Prostate gland (tissue), 2 donors: ENCODE measurements at regions not wholly inside any gene's neighbourhood (a gene's known extent, or its start where the extent isn't known, plus 50 kb on each side); places are given as distances from the start of the nearest gene placed in this dataset.
"Not testable (repeated sequence)": the region's sequence is repeated elsewhere in the genome, so short reads cannot be mapped to it uniquely, and the experiment has no call there.

Experiments
- DNase-seq: peaks from one replicate; pipeline ENCODE4 v3.0.0-alpha.2; 2019; ENCODE audit warnings: low spot score
- H3K27ac ChIP-seq, 2 donors: fragments of 200-600 bp; sonication (generic); 2 replicates each; pipeline ENCODE4 v1.5.1; 2017 to 2019
- H3K27me3 ChIP-seq: fragments of 200-600 bp; sonication (generic); replicated peaks from 2 replicates; pipeline ENCODE4 v1.5.1; 2019; ENCODE audit not compliant: insufficient read depth
- H3K36me3 ChIP-seq, 2 donors: fragments of 200-600 bp; sonication (generic); 1 replicate in 1 of 2; 2 replicates in 1 of 2; pipeline versions ENCODE4 v1.5.1 to v1.8.1; 2017 to 2019
- H3K4me1 ChIP-seq: fragments of 200-600 bp; sonication (generic); replicated peaks from 2 replicates; pipeline ENCODE4 v1.5.1; 2019
- H3K4me3 ChIP-seq, 2 donors: fragments of 200-600 bp; sonication (generic); 2 replicates each; pipeline ENCODE4 v1.5.1; 2017 to 2019
- H3K9me3 ChIP-seq: fragments of 200-600 bp; sonication (generic); 2 replicates; pipeline ENCODE4 v1.5.1; 2017
- POLR2A ChIP-seq: fragments of 450-650 bp; IDR thresholded peaks from one replicate; pipeline ENCODE4 v1.6.1; 2016; ENCODE audit warnings: antibody characterized with exemption, mild to moderate bottlenecking
- POLR2AphosphoS5 ChIP-seq: sonication (generic); formaldehyde crosslinking; IDR thresholded peaks from one replicate; pipeline ENCODE4 v1.6.1; 2017; ENCODE audit warnings: antibody characterized with exemption
- WGBS: methylation state at CpG from one replicate; pipeline ENCODE4 v1.1.5; 2018; 5-methylcytosine and 5-hydroxymethylcytosine counted together
- intact Hi-C: fragments of 100-400 bp; cut with DNase I; formaldehyde crosslinking; loops from one replicate; pipeline ENCODE4 v1.14.2; 2022
- TF ChIP-seq, protein P1 (sequence below), 4 experiments: fragments of 200-600 bp in 2 of 4; fragments of 450-650 bp in 2 of 4; sonication (generic) in 2 of 4; IDR thresholded peaks; 1 replicate in 3 of 4; 2 replicates in 1 of 4; pipeline ENCODE4 v1.5.1; 2016 to 2019; ENCODE audit warnings: antibody characterized with exemption in 4 of 4, mild to moderate bottlenecking in 2 of 4, moderate library complexity in 2 of 4

DNA sequence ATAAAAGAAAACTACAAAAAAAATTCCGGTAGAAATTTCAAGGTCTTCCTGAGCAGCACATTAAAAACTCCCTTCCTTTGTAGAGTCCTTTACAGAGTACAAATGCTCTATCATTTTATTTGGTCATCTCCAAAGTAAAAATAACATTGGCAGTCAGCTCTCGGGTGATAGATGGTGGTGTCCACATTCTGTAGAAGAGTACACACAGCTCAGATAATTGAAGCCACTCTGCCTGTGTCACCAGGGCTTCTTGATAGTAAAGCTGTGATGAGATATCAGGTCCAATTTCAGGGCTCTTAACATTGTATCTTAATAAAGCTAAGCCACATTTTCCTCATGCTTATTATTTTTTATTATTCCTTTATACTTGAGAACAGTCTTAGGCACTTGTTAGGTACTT is 371.6 kb downstream of the TAFA4 start:
- Histone ChIP-seq H3K27ac (no peak overlapping the region), H3K4me1 (no peaks in the 10 kb centered on the region), H3K36me3 (no peaks in the 10 kb centered on the region), H3K9me3 (no peaks in the 10 kb centered on the region), H3K27me3 (no peaks in the 10 kb centered on the region), H3K4me3 (no peak overlapping the region)
- no peak for DNase-seq
- TF ChIP-seq POLR2AphosphoS5 (no peak), POLR2A (no peak)
- TF ChIP-seq, protein P1, sequence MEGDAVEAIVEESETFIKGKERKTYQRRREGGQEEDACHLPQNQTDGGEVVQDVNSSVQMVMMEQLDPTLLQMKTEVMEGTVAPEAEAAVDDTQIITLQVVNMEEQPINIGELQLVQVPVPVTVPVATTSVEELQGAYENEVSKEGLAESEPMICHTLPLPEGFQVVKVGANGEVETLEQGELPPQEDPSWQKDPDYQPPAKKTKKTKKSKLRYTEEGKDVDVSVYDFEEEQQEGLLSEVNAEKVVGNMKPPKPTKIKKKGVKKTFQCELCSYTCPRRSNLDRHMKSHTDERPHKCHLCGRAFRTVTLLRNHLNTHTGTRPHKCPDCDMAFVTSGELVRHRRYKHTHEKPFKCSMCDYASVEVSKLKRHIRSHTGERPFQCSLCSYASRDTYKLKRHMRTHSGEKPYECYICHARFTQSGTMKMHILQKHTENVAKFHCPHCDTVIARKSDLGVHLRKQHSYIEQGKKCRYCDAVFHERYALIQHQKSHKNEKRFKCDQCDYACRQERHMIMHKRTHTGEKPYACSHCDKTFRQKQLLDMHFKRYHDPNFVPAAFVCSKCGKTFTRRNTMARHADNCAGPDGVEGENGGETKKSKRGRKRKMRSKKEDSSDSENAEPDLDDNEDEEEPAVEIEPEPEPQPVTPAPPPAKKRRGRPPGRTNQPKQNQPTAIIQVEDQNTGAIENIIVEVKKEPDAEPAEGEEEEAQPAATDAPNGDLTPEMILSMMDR (IDR thresholded peaks at IDR 0.05) = no peak
- 62% methylated on average over 2 of the region's 2 CpGs for WGBS
- intact Hi-C loops = no loop called here

GRCh38 chr3:68535782-68536181 is 396.6 kb downstream of the TAFA4 start:
- no peak overlapping the region for H3K27ac ChIP-seq
- intact Hi-C loops = no loop called here
- TF ChIP-seq POLR2A (no peak), POLR2AphosphoS5 (no peak)
- TF ChIP-seq, protein P1 (IDR thresholded peaks at IDR 0.05) = no peak
- no peaks in the 10 kb centered on the region for H3K36me3 ChIP-seq
- no peak overlapping the region for H3K4me3 ChIP-seq
- DNase-seq = no peak
- no peaks in the 10 kb centered on the region for H3K27me3 ChIP-seq
- no peaks in the 10 kb centered on the region for H3K9me3 ChIP-seq
- no peaks in the 10 kb centered on the region for H3K4me1 ChIP-seq

- Histone ChIP-seq H3K27ac (no peak overlapping the region), H3K9me3 (no peaks in the 10 kb centered on the region), H3K27me3 (no peaks in the 10 kb centered on the region), H3K4me3 (no peak overlapping the region), H3K36me3 (no peaks in the 10 kb centered on the region), H3K4me1 (no peaks in the 10 kb centered on the region)
- no peak for DNase-seq
- intact Hi-C loops = no loop called here
- TF ChIP-seq POLR2AphosphoS5 (no peak), POLR2A (no peak)
- TF ChIP-seq, protein P1 (IDR thresholded peaks at IDR 0.05) = no peak
These were observed 409.0 kb downstream of the TAFA4 start for GRCh38 chr3:68523330-68523729.

- Histone ChIP-seq H3K27me3 (no peaks in the 10 kb centered on the region), H3K27ac (no peak overlapping the region), H3K4me1 (no peaks in the 10 kb centered on the region), H3K9me3 (no peaks in the 10 kb centered on the region), H3K4me3 (no peak overlapping the region), H3K36me3 (no peaks in the 10 kb centered on the region)
- DNase-seq = no peak
- no peak for TF ChIP-seq POLR2AphosphoS5
- no peak for TF ChIP-seq POLR2A
- TF ChIP-seq, protein P1 (IDR thresholded peaks at IDR 0.05) = no peak
- intact Hi-C loops = no loop called here
- 59% methylated on average over 1 of the region's 1 CpG for WGBS
These were observed 417.1 kb downstream of the TAFA4 start for GRCh38 chr3:68515237-68515636.

GRCh38 chr3:68504201-68504600 is 428.1 kb downstream of the TAFA4 start:
- H3K27me3 ChIP-seq = no peaks in the 10 kb centered on the region
- 62% methylated on average over 2 of the region's 2 CpGs for WGBS
- H3K36me3 ChIP-seq = no peaks in the 10 kb centered on the region
- intact Hi-C loops = no loop called here
- no peak for DNase-seq
- TF ChIP-seq POLR2AphosphoS5 (no peak), POLR2A (no peak)
- TF ChIP-seq, protein P1 (IDR thresholded peaks at IDR 0.05) = no peak
- no peak overlapping the region for H3K4me3 ChIP-seq
- no peak overlapping the region for H3K27ac ChIP-seq
- H3K4me1 ChIP-seq = no peaks in the 10 kb centered on the region
- H3K9me3 ChIP-seq = no peaks in the 10 kb centered on the region

GRCh38 chr3:68485845-68486244 is 446.5 kb downstream of the TAFA4 start:
- H3K9me3 ChIP-seq, DNase-seq, H3K4me1 ChIP-seq, H3K4me3 ChIP-seq, H3K27ac ChIP-seq, H3K27me3 ChIP-seq, H3K36me3 ChIP-seq, intact Hi-C loops: not testable (repeated sequence)
- 88% methylated on average over 1 of the region's 1 CpG for WGBS
